CD4-positive, alpha-beta memory T cell (primary cell): ENCODE measurements at regions not wholly inside any gene's neighbourhood (a gene's known extent, or its start where the extent isn't known, plus 50 kb on each side); places are given as distances from the start of the nearest gene placed in this dataset.

ENCODE experiments used
- CTCF ChIA-PET: fragments of 350-600 bp; sonication (Branson Sonifier 250); formaldehyde crosslinking; loops from one replicate; lab custom pipeline; 2021; ENCODE audit warnings: inconsistent platforms; ENCODE audit not compliant: partially characterized antibody; lab: Charles Lee
- POLR2A ChIA-PET: fragments of 350-600 bp; sonication (Branson Sonifier 250); formaldehyde crosslinking; loops from one replicate; lab custom pipeline; 2021; ENCODE audit not compliant: partially characterized antibody; lab: Charles Lee
- DNase-seq, 5 donors: peaks; one replicate each; pipeline versions ENCODE4 v3.0.0 to v3.0.0-alpha.2; 2020 to 2022; ENCODE audit warnings: mixed read lengths in 1 of 5
- H3K27ac ChIP-seq: one replicate; pipeline ENCODE4 v1.7.0; 2013; ENCODE audit warnings: low read depth, low read length
- H3K27me3 ChIP-seq: 2 replicates; pipeline ENCODE4 v1.7.0; 2013; ENCODE audit warnings: mild to moderate bottlenecking, low read length, moderate library complexity; ENCODE audit not compliant: insufficient read depth
- H3K36me3 ChIP-seq: 2 replicates; pipeline ENCODE4 v1.7.0; 2013; ENCODE audit warnings: mild to moderate bottlenecking, low read length, moderate library complexity; ENCODE audit not compliant: insufficient read depth
- H3K4me1 ChIP-seq: 2 replicates; pipeline ENCODE4 v1.7.0; 2013; ENCODE audit warnings: mild to moderate bottlenecking, low read length, moderate library complexity; ENCODE audit not compliant: insufficient read depth
- H3K4me3 ChIP-seq, 2 donors: one replicate each; pipeline ENCODE4 v1.7.0; 2013; ENCODE audit warnings: low read length in 2 of 2, mild to moderate bottlenecking in 1 of 2
- H3K9me3 ChIP-seq, 2 donors: one replicate each; pipeline ENCODE4 v1.7.0; 2013; ENCODE audit warnings: low read length in 2 of 2, control low read depth in 1 of 2; ENCODE audit not compliant: control insufficient read depth in 1 of 2
- H3K27ac Mint-ChIP-seq, 7 donors: one replicate each; pipeline ENCODE4 v1.8.0; 2020 to 2021; ENCODE audit warnings: mixed read lengths in 7 of 7, mild to moderate bottlenecking in 6 of 7, inconsistent platforms in 3 of 7, moderate library complexity in 3 of 7
- H3K27me3 Mint-ChIP-seq, 2 donors: one replicate each; pipeline ENCODE4 v1.8.0; 2020 to 2021; ENCODE audit warnings: mixed read lengths in 2 of 2
- H3K36me3 Mint-ChIP-seq, 2 donors: one replicate each; pipeline ENCODE4 v1.8.0; 2020 to 2021; ENCODE audit warnings: mixed read lengths in 2 of 2, inconsistent platforms in 1 of 2, mild to moderate bottlenecking in 1 of 2
- H3K4me1 Mint-ChIP-seq, 4 donors: one replicate each; pipeline ENCODE4 v1.8.0; 2020 to 2021; ENCODE audit warnings: mixed read lengths in 4 of 4, mild to moderate bottlenecking in 1 of 4
- H3K4me3 Mint-ChIP-seq, 8 donors: one replicate each; pipeline ENCODE4 v1.8.0; 2020 to 2021; ENCODE audit warnings: mixed read lengths in 8 of 8, mild to moderate bottlenecking in 7 of 8, moderate library complexity in 6 of 8, inconsistent platforms in 3 of 8
- H3K9me3 Mint-ChIP-seq, 8 donors: one replicate each; pipeline ENCODE4 v1.8.0; 2020 to 2021; ENCODE audit warnings: mixed read lengths in 8 of 8, mild to moderate bottlenecking in 5 of 8, inconsistent platforms in 3 of 8, moderate library complexity in 1 of 8
- intact Hi-C: fragments of 100-400 bp; cut with micrococcal nuclease; formaldehyde crosslinking; loops from one replicate; pipeline ENCODE4 v1.15.1; 2023

GRCh38 chr2:38228753-38229152 is 148.3 kb downstream of the ATL2 start:
- peaks cover 26% of the 10 kb centered on the region in 2 donors for H3K27me3 Mint-ChIP-seq
- H3K9me3 ChIP-seq: no peaks in the 10 kb centered on the region
- no peaks in the 10 kb centered on the region for H3K36me3 ChIP-seq
- ChIA-PET POLR2A (no interaction called here), CTCF (no interaction called here)
- no peak for DNase-seq
- peaks cover 0 to 7% (median 0%) of the 10 kb centered on the region in 8 donors for H3K9me3 Mint-ChIP-seq
- no peaks in the 10 kb centered on the region for H3K27me3 ChIP-seq
- no peak overlapping the region for H3K27ac ChIP-seq
- no peak overlapping the region for H3K4me3 Mint-ChIP-seq
- H3K4me1 Mint-ChIP-seq: peaks cover 0 to 1% (median 0%) of the 10 kb centered on the region in 4 donors
- intact Hi-C loops: no loop called here
- no peak overlapping the region for H3K4me3 ChIP-seq
- no peaks in the 10 kb centered on the region for H3K4me1 ChIP-seq
- no peaks in the 10 kb centered on the region for H3K36me3 Mint-ChIP-seq
- no peak overlapping the region for H3K27ac Mint-ChIP-seq

- intact Hi-C loops: no loop called here
- DNase-seq: no peak
- Mint-ChIP-seq H3K4me3 (no peak overlapping the region), H3K27me3 (peaks cover 19 to 29% of the 10 kb centered on the region in 2 donors), H3K27ac (no peak overlapping the region), H3K36me3 (peaks cover 0 to 3% of the 10 kb centered on the region in 2 donors), H3K9me3 (peaks cover 0 to 11% (median 5%) of the 10 kb centered on the region in 8 donors), H3K4me1 (peaks cover 0 to 1% (median 0%) of the 10 kb centered on the region in 4 donors)
- ChIA-PET POLR2A (no interaction called here), CTCF (no interaction called here)
- H3K27me3 ChIP-seq: no peaks in the 10 kb centered on the region
- no peaks in the 10 kb centered on the region for H3K4me1 ChIP-seq
- no peak overlapping the region for H3K4me3 ChIP-seq
- no peaks in the 10 kb centered on the region for H3K9me3 ChIP-seq
- H3K27ac ChIP-seq: no peak overlapping the region
- H3K36me3 ChIP-seq: no peaks in the 10 kb centered on the region
These were observed 149.0 kb upstream of the CYP1B1 start for GRCh38 chr2:38224821-38225437.

GRCh38 chr2:38224181-38224580 is 148.2 kb upstream of the CYP1B1 start:
- Mint-ChIP-seq H3K36me3 (peaks cover 0 to 3% of the 10 kb centered on the region in 2 donors), H3K27me3 (peaks cover 17 to 31% of the 10 kb centered on the region in 2 donors), H3K4me3 (no peak overlapping the region), H3K27ac (no peak overlapping the region), H3K9me3 (peaks cover 0 to 13% (median 8%) of the 10 kb centered on the region in 8 donors), H3K4me1 (peaks cover 0 to 1% (median 0%) of the 10 kb centered on the region in 4 donors)
- no peaks in the 10 kb centered on the region for H3K36me3 ChIP-seq
- intact Hi-C loops: no loop called here
- ChIA-PET POLR2A (no interaction called here), CTCF (no interaction called here)
- DNase-seq: no peak
- H3K4me1 ChIP-seq: no peaks in the 10 kb centered on the region
- H3K27me3 ChIP-seq: no peaks in the 10 kb centered on the region
- no peaks in the 10 kb centered on the region for H3K9me3 ChIP-seq
- H3K27ac ChIP-seq: no peak overlapping the region
- no peak overlapping the region for H3K4me3 ChIP-seq

GRCh38 chr2:38223256-38223655 is 147.3 kb upstream of the CYP1B1 start:
- Histone ChIP-seq H3K4me3 (no peak overlapping the region), H3K27ac (no peak overlapping the region), H3K4me1 (no peaks in the 10 kb centered on the region), H3K27me3 (no peaks in the 10 kb centered on the region), H3K9me3 (no peaks in the 10 kb centered on the region), H3K36me3 (no peaks in the 10 kb centered on the region)
- H3K4me3 Mint-ChIP-seq: no peak overlapping the region
- ChIA-PET CTCF (no interaction called here), POLR2A (no interaction called here)
- intact Hi-C loops: no loop called here
- peaks cover 0 to 16% (median 9%) of the 10 kb centered on the region in 8 donors for H3K9me3 Mint-ChIP-seq
- H3K27ac Mint-ChIP-seq: no peak overlapping the region
- H3K4me1 Mint-ChIP-seq: no peaks in the 10 kb centered on the region
- peaks cover 18 to 34% of the 10 kb centered on the region in 2 donors for H3K27me3 Mint-ChIP-seq
- peaks cover 0 to 3% of the 10 kb centered on the region in 2 donors for H3K36me3 Mint-ChIP-seq
- no peak for DNase-seq

GRCh38 chr2:38220164-38220563 is 144.2 kb upstream of the CYP1B1 start:
- peaks cover 18 to 28% of the 10 kb centered on the region in 2 donors for H3K27me3 Mint-ChIP-seq
- POLR2A ChIA-PET: no interaction called here
- no peak overlapping the region for H3K4me3 Mint-ChIP-seq

GRCh38 chr2:38218995-38219394 is 143.0 kb upstream of the CYP1B1 start:
- no peaks in the 10 kb centered on the region for H3K36me3 ChIP-seq
- Mint-ChIP-seq H3K27me3 (peaks cover 8 to 19% of the 10 kb centered on the region in 2 donors), H3K4me1 (peaks cover 5 to 8% (median 7%) of the 10 kb centered on the region in 4 donors), H3K9me3 (peaks cover 0 to 16% (median 8%) of the 10 kb centered on the region in 8 donors), H3K36me3 (peaks cover 0 to 3% of the 10 kb centered on the region in 2 donors), H3K27ac (no peak overlapping the region), H3K4me3 (no peak overlapping the region)
- no peak for DNase-seq
- intact Hi-C loops: no loop called here
- no peak overlapping the region for H3K27ac ChIP-seq
- H3K9me3 ChIP-seq: no peaks in the 10 kb centered on the region
- H3K27me3 ChIP-seq: no peaks in the 10 kb centered on the region
- H3K4me3 ChIP-seq: no peak overlapping the region
- POLR2A ChIA-PET: no interaction called here
- CTCF ChIA-PET: no interaction called here
- peaks cover 8% of the 10 kb centered on the region for H3K4me1 ChIP-seq

More at GRCh38 chr2:38220164-38220563, 144.2 kb upstream of the CYP1B1 start:
- intact Hi-C loops: no loop called here
- Histone ChIP-seq H3K36me3 (no peaks in the 10 kb centered on the region), H3K4me3 (no peak overlapping the region), H3K27me3 (no peaks in the 10 kb centered on the region), H3K4me1 (no peaks in the 10 kb centered on the region), H3K27ac (no peak overlapping the region), H3K9me3 (no peaks in the 10 kb centered on the region)
- CTCF ChIA-PET: no interaction called here
- peaks cover 0 to 16% (median 9%) of the 10 kb centered on the region in 8 donors for H3K9me3 Mint-ChIP-seq
- no peak overlapping the region for H3K27ac Mint-ChIP-seq
- H3K4me1 Mint-ChIP-seq: peaks cover 0 to 2% (median 1%) of the 10 kb centered on the region in 4 donors
- DNase-seq: no peak
- peaks cover 0 to 3% of the 10 kb centered on the region in 2 donors for H3K36me3 Mint-ChIP-seq

GRCh38 chr2:38218591-38218991 is 142.6 kb upstream of the CYP1B1 start:
- Mint-ChIP-seq H3K27me3 (peaks cover 8 to 16% of the 10 kb centered on the region in 2 donors), H3K4me1 (peaks cover 9 to 12% (median 10%) of the 10 kb centered on the region in 4 donors), H3K36me3 (peaks cover 0 to 3% of the 10 kb centered on the region in 2 donors), H3K27ac (no peak overlapping the region), H3K4me3 (no peak overlapping the region), H3K9me3 (peaks cover 0 to 16% (median 8%) of the 10 kb centered on the region in 8 donors)
- intact Hi-C loops: no loop called here
- Histone ChIP-seq H3K27ac (no peak overlapping the region), H3K27me3 (no peaks in the 10 kb centered on the region), H3K4me1 (peaks cover 12% of the 10 kb centered on the region), H3K4me3 (no peak overlapping the region), H3K9me3 (no peaks in the 10 kb centered on the region), H3K36me3 (no peaks in the 10 kb centered on the region)
- POLR2A ChIA-PET: no interaction called here
- DNase-seq: no peak
- CTCF ChIA-PET: interaction anchor here (0.7 kb wide), 1 partner anchor 17 kb away, joined by 3 read pairs; no protein-coding TSS in a partner anchor
